ENCODE measurements at regions not wholly inside any gene's neighbourhood (a gene's known extent, or its start where the extent isn't known, plus 50 kb on each side); places are given as distances from the start of the nearest gene placed in this dataset.

DNA sequence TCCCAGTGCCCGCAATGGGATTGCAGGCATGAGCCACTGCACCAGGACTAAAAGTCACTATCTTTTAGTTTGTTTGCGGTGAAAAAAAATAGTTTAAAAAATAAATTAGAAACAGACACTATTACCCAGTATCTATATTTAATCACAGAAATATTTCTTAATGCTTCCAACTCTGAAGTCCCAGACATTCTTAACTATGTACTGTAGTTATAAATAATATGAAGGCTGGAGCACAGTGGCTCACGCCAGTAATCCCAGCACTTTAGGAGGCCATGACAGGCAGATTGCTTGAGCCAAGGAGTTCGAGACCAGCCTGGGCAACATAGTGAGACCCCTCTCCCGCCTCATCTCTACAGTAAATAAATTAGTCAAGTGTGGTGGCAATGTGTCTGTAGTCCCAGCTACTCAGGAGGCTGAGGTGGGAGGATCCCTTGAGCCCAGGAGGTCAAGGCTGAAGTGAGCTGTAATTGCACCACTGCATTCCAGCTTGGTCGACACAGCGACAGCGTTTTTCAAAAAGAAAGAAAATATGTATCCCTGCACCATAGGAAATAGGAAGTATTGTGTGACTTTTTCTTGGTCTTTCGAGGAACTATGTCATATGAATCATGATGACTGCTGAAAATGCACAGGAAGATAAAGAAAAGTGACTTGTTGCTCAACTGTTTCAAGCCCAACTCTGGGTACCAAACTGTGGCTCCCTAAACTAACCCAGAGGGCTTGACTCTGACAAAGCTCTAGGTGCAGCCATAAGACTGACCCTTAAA lies 74.9 kb upstream of the STEAP1B start:
- no peak for DNase-seq (ENCODE audit: low read depth in 2 of 2)
- no peaks in the 10 kb centered on the region for H3K79me2 ChIP-seq (ENCODE audit: control insufficient read depth, insufficient read depth, low read length)
- no peaks in the 10 kb centered on the region for H4K20me1 ChIP-seq (ENCODE audit: control insufficient read depth, extremely low read depth, insufficient read depth, low read length)
- no peaks in the 10 kb centered on the region for H3K27me3 ChIP-seq (ENCODE audit: control insufficient read depth, insufficient read depth, low read length)
- H3K4me2 ChIP-seq (ENCODE audit: extremely low read depth, insufficient read depth, low read length), result no peak overlapping the region
- H3K36me3 ChIP-seq (ENCODE audit: control insufficient read depth, insufficient read depth, low read length), result no peaks in the 10 kb centered on the region
- no peak overlapping the region for H3K9ac ChIP-seq (ENCODE audit: insufficient read depth, low read length)
- H2AFZ ChIP-seq (ENCODE audit: low read length), result no peak overlapping the region
- no peaks in the 10 kb centered on the region for H3K9me3 ChIP-seq (ENCODE audit: control insufficient read depth, insufficient read depth, low read depth, low read length)
- no peak for TF ChIP-seq EZH2 (IDR thresholded peaks at IDR 0.05; ENCODE audit: low read length, missing control alignments)
- no peak for TF ChIP-seq CTCF (conservative IDR thresholded peaks at IDR 0.05 in 1 of 2, IDR thresholded peaks at IDR 0.05 in 1 of 2; ENCODE audit: low read depth in 1 of 2, low read length in 2 of 2)
- H3K4me1 ChIP-seq (ENCODE audit: control insufficient read depth, extremely low read depth, insufficient read depth, low read length), result peaks cover 17% of the 10 kb centered on the region
- H3K4me3 ChIP-seq (replicated peaks in 1 of 4; ENCODE audit: control extremely low read depth in 1 of 4, insufficient read depth in 1 of 4, low read depth in 3 of 4, low read length in 4 of 4), result no peak overlapping the region
- no peak overlapping the region for H3K27ac ChIP-seq (ENCODE audit: insufficient read depth, low read length)

DNA sequence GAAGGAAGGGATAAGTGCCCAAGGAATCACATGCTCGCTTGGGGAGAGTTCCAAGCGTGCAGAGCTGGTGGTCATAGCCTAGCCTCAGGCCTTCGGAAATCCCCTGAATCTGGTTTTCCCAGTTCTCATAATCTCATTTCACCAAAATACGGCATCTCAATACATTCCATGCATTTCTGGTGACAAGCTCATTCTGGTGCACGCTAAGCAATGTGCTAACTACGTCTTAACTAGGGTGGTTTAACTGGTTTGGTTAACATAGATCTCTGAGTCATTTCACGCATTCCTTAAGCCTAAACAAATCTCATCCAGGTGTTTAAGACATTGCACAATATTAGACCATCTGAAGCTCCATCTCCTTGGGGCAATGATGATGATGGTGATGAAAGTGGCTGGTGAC lies 72.9 kb upstream of the STEAP1B start:
- Histone ChIP-seq H3K4me2 (ENCODE audit: extremely low read depth, insufficient read depth, low read length) (no peak overlapping the region), H2AFZ (ENCODE audit: low read length) (no peak overlapping the region), H4K20me1 (ENCODE audit: control insufficient read depth, extremely low read depth, insufficient read depth, low read length) (no peaks in the 10 kb centered on the region), H3K9me3 (ENCODE audit: control insufficient read depth, insufficient read depth, low read depth, low read length) (no peaks in the 10 kb centered on the region), H3K27me3 (ENCODE audit: control insufficient read depth, insufficient read depth, low read length) (no peaks in the 10 kb centered on the region), H3K9ac (ENCODE audit: insufficient read depth, low read length) (no peak overlapping the region), H3K4me1 (ENCODE audit: control insufficient read depth, extremely low read depth, insufficient read depth, low read length) (peaks cover 17% of the 10 kb centered on the region), H3K4me3 (replicated peaks in 1 of 4; ENCODE audit: control extremely low read depth in 1 of 4, insufficient read depth in 1 of 4, low read depth in 3 of 4, low read length in 4 of 4) (no peak overlapping the region), H3K79me2 (ENCODE audit: control insufficient read depth, insufficient read depth, low read length) (no peaks in the 10 kb centered on the region), H3K36me3 (ENCODE audit: control insufficient read depth, insufficient read depth, low read length) (no peaks in the 10 kb centered on the region), H3K27ac (ENCODE audit: insufficient read depth, low read length) (no peak overlapping the region)
- peak in 1 of 2 donors; percentile 89 for DNase-seq (ENCODE audit: low read depth in 2 of 2)
- no peak for TF ChIP-seq CTCF (conservative IDR thresholded peaks at IDR 0.05 in 1 of 2, IDR thresholded peaks at IDR 0.05 in 1 of 2; ENCODE audit: low read depth in 1 of 2, low read length in 2 of 2)
- TF ChIP-seq EZH2 (IDR thresholded peaks at IDR 0.05; ENCODE audit: low read length, missing control alignments), result no peak

GRCh38 chr7:22572292-22572691 lies 72.3 kb upstream of the STEAP1B start:
- no peak overlapping the region for H3K4me2 ChIP-seq (ENCODE audit: extremely low read depth, insufficient read depth, low read length)
- H3K9ac ChIP-seq (ENCODE audit: insufficient read depth, low read length), result no peak overlapping the region
- no peak overlapping the region for H3K4me3 ChIP-seq (replicated peaks in 1 of 4; ENCODE audit: control extremely low read depth in 1 of 4, insufficient read depth in 1 of 4, low read depth in 3 of 4, low read length in 4 of 4)
- no peak for TF ChIP-seq CTCF (conservative IDR thresholded peaks at IDR 0.05 in 1 of 2, IDR thresholded peaks at IDR 0.05 in 1 of 2; ENCODE audit: low read depth in 1 of 2, low read length in 2 of 2)
- no peak for TF ChIP-seq EZH2 (IDR thresholded peaks at IDR 0.05; ENCODE audit: low read length, missing control alignments)
- H3K36me3 ChIP-seq (ENCODE audit: control insufficient read depth, insufficient read depth, low read length), result no peaks in the 10 kb centered on the region
- H3K9me3 ChIP-seq (ENCODE audit: control insufficient read depth, insufficient read depth, low read depth, low read length), result no peaks in the 10 kb centered on the region
- H4K20me1 ChIP-seq (ENCODE audit: control insufficient read depth, extremely low read depth, insufficient read depth, low read length), result no peaks in the 10 kb centered on the region
- peak in 1 of 2 donors; percentile 76 for DNase-seq (ENCODE audit: low read depth in 2 of 2)
- no peaks in the 10 kb centered on the region for H3K79me2 ChIP-seq (ENCODE audit: control insufficient read depth, insufficient read depth, low read length)
- H3K27me3 ChIP-seq (ENCODE audit: control insufficient read depth, insufficient read depth, low read length), result no peaks in the 10 kb centered on the region
- peaks cover 14% of the 10 kb centered on the region for H3K4me1 ChIP-seq (ENCODE audit: control insufficient read depth, extremely low read depth, insufficient read depth, low read length)
- H2AFZ ChIP-seq (ENCODE audit: low read length), result no peak overlapping the region
- H3K27ac ChIP-seq (ENCODE audit: insufficient read depth, low read length), result no peak overlapping the region
